Endothelial cell of umbilical vein (primary cell): ENCODE measurements at regions not wholly inside any gene's neighbourhood (a gene's known extent, or its start where the extent isn't known, plus 50 kb on each side); places are given as distances from the start of the nearest gene placed in this dataset.

Source experiments
- BruUV-seq: library from RNA; stranded (reverse); fragments of 400-500 nt; replicated peaks from 2 replicates; lab custom pipeline; 2021; lab: Mats Ljungman, UMichigan
- CTCF ChIA-PET: fragments of 300-600, 350-600 bp; sonication (Branson Sonifier 250); formaldehyde crosslinking; loops from one replicate; lab custom pipeline; 2021; ENCODE audit warnings: antibody characterized with exemption, inconsistent platforms; lab: Charles Lee
- POLR2A ChIA-PET: fragments of 300-600, 350-600 bp; sonication (Branson Sonifier 250); formaldehyde crosslinking; loops from one replicate; lab custom pipeline; 2021; ENCODE audit warnings: antibody characterized with exemption, inconsistent platforms; lab: Charles Lee
- DNase-seq: peaks from one replicate; pipeline ENCODE4 v3.0.0-alpha.2; 2011; ENCODE audit warnings: low read depth, low spot score
- FAIRE-seq: peaks from 2 replicates; lab custom pipeline; 2011; peaks lifted over from hg19 to GRCh38; lab: Jason Lieb, UNC
- H2AFZ ChIP-seq: 2 replicates; pipeline ENCODE4 v1.6.0; 2012; ENCODE audit warnings: low read depth, low read length, control low read depth, inconsistent platforms
- H3K27ac ChIP-seq: 2 replicates; pipeline ENCODE4 v1.5.1; 2011; ENCODE audit warnings: low read depth, mild to moderate bottlenecking, control low read depth, low read length, moderate library complexity; ENCODE audit not compliant: insufficient read depth
- H3K27me3 ChIP-seq, 2 experiments: 2 replicates each; pipeline versions ENCODE4 v1.6.0 to v1.6.1; 2011; ENCODE audit warnings: low read length in 2 of 2, mixed read lengths in 1 of 2; ENCODE audit not compliant: control insufficient read depth in 2 of 2, insufficient read depth in 2 of 2
- H3K36me3 ChIP-seq, 2 experiments: 2 replicates in 1 of 2; 3 replicates in 1 of 2; pipeline ENCODE4 v1.5.1; 2011; ENCODE audit warnings: low read length in 2 of 2, mild to moderate bottlenecking in 1 of 2, moderate library complexity in 1 of 2; ENCODE audit not compliant: control insufficient read depth in 2 of 2, insufficient read depth in 2 of 2; ENCODE audit errors: extremely low read depth in 1 of 2
- H3K4me1 ChIP-seq: 3 replicates; pipeline ENCODE4 v1.5.1; 2011; ENCODE audit warnings: mild to moderate bottlenecking, low read length; ENCODE audit not compliant: control insufficient read depth, insufficient read depth; ENCODE audit errors: extremely low read depth
- H3K4me2 ChIP-seq: 2 replicates; pipeline ENCODE4 v1.6.1; 2011; ENCODE audit warnings: low read length, control low read depth, mixed read lengths; ENCODE audit not compliant: insufficient read depth
- H3K4me3 ChIP-seq, 3 experiments: fragments of 200-600 bp in 1 of 3; sonication (generic), shearing (Covaris generic) in 1 of 3; replicated peaks in 1 of 3; 2 replicates each; pipeline ENCODE4 v1.5.1; 2011 to 2016; ENCODE audit warnings: control low read depth in 3 of 3, low read length in 3 of 3, mild to moderate bottlenecking in 2 of 3, inconsistent platforms in 1 of 3, low read depth in 1 of 3, moderate library complexity in 1 of 3; ENCODE audit not compliant: insufficient read depth in 1 of 3
- H3K79me2 ChIP-seq: 2 replicates; pipeline ENCODE4 v1.6.0; 2012; ENCODE audit warnings: low read length, inconsistent platforms; ENCODE audit not compliant: control insufficient read depth, insufficient read depth
- H3K9ac ChIP-seq: replicated peaks from 2 replicates; pipeline ENCODE3; 2011; ENCODE audit warnings: low read length, control low read depth; ENCODE audit not compliant: insufficient read depth; ENCODE audit errors: extremely low read depth
- H3K9me1 ChIP-seq: replicated peaks from 3 replicates; pipeline ENCODE4 v1.6.0; 2011; ENCODE audit warnings: mild to moderate bottlenecking, low read length; ENCODE audit not compliant: control insufficient read depth, insufficient read depth; ENCODE audit errors: extremely low read depth
- H3K9me3 ChIP-seq: replicated peaks from 2 replicates; pipeline ENCODE4 v1.5.1; 2012; ENCODE audit warnings: low read length, inconsistent platforms; ENCODE audit not compliant: control insufficient read depth, insufficient read depth
- H4K20me1 ChIP-seq: replicated peaks from 2 replicates; pipeline ENCODE3; 2011; ENCODE audit warnings: mild to moderate bottlenecking, low read length; ENCODE audit not compliant: control insufficient read depth, insufficient read depth; ENCODE audit errors: extremely low read depth
- CTCF ChIP-seq, 2 donors: IDR thresholded peaks; 1 replicate in 1 of 2; 2 replicates in 1 of 2; pipeline ENCODE4 v1.5.1; 2011; ENCODE audit warnings: low read length in 2 of 2, mild to moderate bottlenecking in 2 of 2, moderate library complexity in 2 of 2, control low read depth in 1 of 2, inconsistent platforms in 1 of 2, low read depth in 1 of 2; ENCODE audit not compliant: insufficient read depth in 1 of 2; ENCODE audit errors: extremely low read depth in 1 of 2
- EZH2 ChIP-seq: IDR thresholded peaks from 2 replicates; pipeline ENCODE4 v1.6.1; 2012; ENCODE audit warnings: borderline replicate concordance, low read depth, mild to moderate bottlenecking, moderate library complexity, low read length, inconsistent platforms; ENCODE audit not compliant: severe bottlenecking
- FOS ChIP-seq: IDR thresholded peaks from 2 replicates; pipeline ENCODE4 v1.6.1; 2011; ENCODE audit warnings: mild to moderate bottlenecking, low read length, moderate library complexity, borderline replicate concordance; ENCODE audit not compliant: insufficient read depth
- GATA2 ChIP-seq: IDR thresholded peaks from 2 replicates; pipeline ENCODE4 v1.7.0; 2011; ENCODE audit warnings: low read depth, mild to moderate bottlenecking, moderate library complexity, mixed read lengths, low read length; ENCODE audit not compliant: insufficient read length, insufficient read depth
- JUN ChIP-seq: IDR thresholded peaks from 2 replicates; pipeline ENCODE4 v1.6.1; 2011; ENCODE audit warnings: borderline replicate concordance, low read depth; ENCODE audit not compliant: insufficient read length, insufficient read depth
- MYC ChIP-seq: IDR thresholded peaks from one replicate; pipeline ENCODE4 v1.6.1; 2011; ENCODE audit warnings: mild to moderate bottlenecking, low read depth, low read length
- POLR2A ChIP-seq: IDR thresholded peaks from 2 replicates; pipeline ENCODE4 v1.6.1; 2012; ENCODE audit warnings: low read depth, mild to moderate bottlenecking, control low read depth, low read length
- POLR2AphosphoS5 ChIP-seq: IDR thresholded peaks from 2 replicates; pipeline ENCODE4 v1.6.1; 2012; ENCODE audit warnings: low read depth, mild to moderate bottlenecking, control low read depth, low read length, moderate library complexity; ENCODE audit not compliant: insufficient read depth
- dilution Hi-C: fragments of 300-500 bp; cut with MboI; formaldehyde crosslinking; loops from one replicate; pipeline ENCODE4 v1.15.0; 2019; ENCODE audit warnings: low sequenced_read_pairs; ENCODE audit not compliant: extremely low pct_ligation_motif_present
- intact Hi-C: fragments of 100-400 bp; cut with micrococcal nuclease; formaldehyde crosslinking; loops from one replicate; pipeline ENCODE4 v1.10.0; 2022
- TF ChIP-seq, protein P1 (sequence below): IDR thresholded peaks from 2 replicates; pipeline ENCODE4 v1.6.1; 2011; ENCODE audit not compliant: insufficient read depth, insufficient read length

DNA sequence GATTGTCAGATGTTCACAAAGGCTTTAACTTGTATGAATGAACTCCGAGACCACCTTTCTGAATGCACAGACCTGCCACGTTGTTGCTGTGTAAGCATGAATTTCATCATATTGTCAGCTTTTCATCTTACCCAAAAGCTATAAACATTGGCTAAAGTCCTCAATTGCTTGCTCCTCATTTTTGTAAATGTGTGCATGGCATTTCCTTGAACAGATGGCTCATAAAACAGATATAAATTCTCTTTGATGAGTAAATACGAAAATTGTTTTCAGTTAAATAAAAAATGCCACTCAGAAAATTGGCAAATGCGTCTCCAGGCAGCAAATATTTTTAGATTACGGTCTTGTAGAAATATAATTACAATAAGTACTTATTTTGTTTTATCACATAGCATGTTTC is 226.0 kb upstream of the NDN start:
- no peaks in the 10 kb centered on the region for H4K20me1 ChIP-seq
- DNase-seq (no peak), FAIRE-seq (no peak)
- dilution Hi-C loops (no loop called here), intact Hi-C loops (no loop called here)
- no TSS peak for BruUV-seq
- H3K36me3 ChIP-seq, result no peaks in the 10 kb centered on the region
- ChIA-PET CTCF (interaction anchor here (0.6 kb wide), 1 partner anchor 12 kb away, joined by 3 read pairs; no protein-coding TSS in a partner anchor), POLR2A (no interaction called here)
- H3K4me2 ChIP-seq, result no peak overlapping the region
- no peaks in the 10 kb centered on the region for H3K9me3 ChIP-seq
- H3K27ac ChIP-seq, result no peak overlapping the region
- no peaks in the 10 kb centered on the region for H3K4me1 ChIP-seq
- no peaks in the 10 kb centered on the region for H3K79me2 ChIP-seq
- H2AFZ ChIP-seq, result no peak overlapping the region
- H3K9ac ChIP-seq, result no peak overlapping the region
- TF ChIP-seq MYC (no peak), EZH2 (no peak), POLR2A (no peak), JUN (no peak), POLR2AphosphoS5 (no peak), GATA2 (no peak), FOS (no peak), CTCF (IDR thresholded peaks at IDR 0.05; ENCODE audit: extremely low read depth in 1 of 2, insufficient read depth in 1 of 2, low read depth in 1 of 2, low read length in 2 of 2) (no peak)
- TF ChIP-seq, protein P1, sequence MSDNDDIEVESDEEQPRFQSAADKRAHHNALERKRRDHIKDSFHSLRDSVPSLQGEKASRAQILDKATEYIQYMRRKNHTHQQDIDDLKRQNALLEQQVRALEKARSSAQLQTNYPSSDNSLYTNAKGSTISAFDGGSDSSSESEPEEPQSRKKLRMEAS, result no peak
- no peaks in the 10 kb centered on the region for H3K9me1 ChIP-seq
- H3K4me3 ChIP-seq, result no peak overlapping the region
- no peaks in the 10 kb centered on the region for H3K27me3 ChIP-seq
